GM12874 (cell line): ENCODE measurements at regions not wholly inside any gene's neighbourhood (a gene's known extent, or its start where the extent isn't known, plus 50 kb on each side); places are given as distances from the start of the nearest gene placed in this dataset.

Source experiments
- CTCF ChIP-seq: IDR thresholded peaks from 2 replicates; pipeline ENCODE4 v1.5.1; 2011; ENCODE audit warnings: low read depth, mild to moderate bottlenecking, control low read depth, low read length, moderate library complexity; ENCODE audit not compliant: insufficient read depth

DNA sequence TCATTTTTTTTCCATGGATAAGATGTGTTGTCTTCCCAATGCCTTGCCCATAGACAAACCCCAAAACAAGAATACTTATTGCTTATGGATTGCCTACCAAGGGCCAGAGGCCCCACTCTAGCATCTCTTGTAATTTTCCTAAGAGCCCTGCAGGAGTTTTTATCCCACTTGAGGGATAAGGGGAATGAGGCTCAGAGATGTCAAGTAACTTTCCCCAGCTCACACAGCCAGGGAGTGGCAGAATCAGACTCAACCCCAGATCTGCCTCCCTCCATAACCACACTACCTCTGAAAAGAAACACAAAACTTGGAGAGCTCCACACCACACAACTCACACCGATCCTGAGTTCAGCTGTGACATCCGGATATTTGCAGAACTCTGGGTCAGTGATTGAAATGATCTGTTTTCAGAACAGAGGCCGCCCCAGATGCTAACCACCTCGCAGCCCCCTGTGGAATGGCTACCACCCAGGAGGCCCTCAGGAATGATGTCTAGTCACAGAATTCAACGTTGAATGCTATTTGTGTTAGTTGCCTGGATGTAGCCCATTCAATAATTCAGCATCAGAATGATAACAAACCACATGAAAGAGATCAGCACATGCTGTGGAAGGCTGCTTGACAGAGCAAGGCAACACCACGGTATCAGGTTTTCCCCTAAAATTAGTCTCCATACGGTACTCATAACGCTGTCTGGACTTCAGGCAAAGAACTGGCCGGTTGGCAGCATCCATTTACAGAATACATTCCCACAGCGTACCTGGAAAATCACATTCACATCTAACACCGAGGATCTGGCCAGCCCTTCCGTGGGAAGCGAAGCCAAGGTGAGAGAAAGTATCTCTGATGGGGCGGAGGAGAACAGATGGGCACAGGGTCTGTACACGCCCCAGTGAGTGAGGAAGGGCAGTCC, 231.9 kb downstream of the TOMM20 start:
- TF ChIP-seq CTCF, result no peak

DNA sequence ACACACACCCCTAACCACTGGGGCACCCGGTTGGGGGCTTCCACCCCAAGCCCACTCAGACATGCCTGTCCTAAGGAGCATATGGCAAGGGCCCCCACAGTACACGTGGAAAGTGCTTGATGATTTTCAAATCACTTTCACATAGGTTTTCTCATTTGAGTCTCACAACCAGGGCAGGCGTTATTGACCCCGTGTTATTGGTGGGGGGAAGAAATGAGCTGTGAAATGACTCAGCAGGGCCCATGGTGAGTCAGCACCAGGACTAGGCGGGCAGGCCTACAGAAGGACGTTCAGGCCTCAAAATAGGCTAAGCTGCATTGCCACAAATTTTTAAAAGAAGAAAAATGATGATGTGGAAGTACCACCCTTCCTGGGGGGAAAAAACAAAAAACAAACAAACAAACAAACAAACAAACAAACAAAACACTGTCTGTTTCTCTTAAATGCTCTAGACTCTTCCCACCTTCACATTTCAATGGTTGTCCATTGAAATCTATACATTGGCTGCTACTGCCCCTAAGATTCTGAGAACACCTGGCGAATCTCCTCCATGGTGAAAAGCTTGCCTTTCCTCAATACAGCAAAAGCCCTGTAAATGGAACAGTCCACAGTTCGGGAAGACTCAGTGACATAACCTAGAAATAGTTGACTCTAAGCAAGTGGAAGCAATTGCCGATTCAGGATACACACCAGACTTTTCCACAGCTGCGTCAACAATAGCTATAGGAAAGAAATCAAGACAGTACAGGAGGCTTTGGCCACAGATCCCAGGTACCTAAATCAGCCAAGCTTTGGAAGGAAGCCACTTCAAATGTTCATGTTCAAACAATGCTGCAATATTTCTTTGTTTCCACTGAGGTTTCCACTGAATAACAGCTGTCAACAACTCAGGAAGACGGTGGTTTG, 234.7 kb downstream of the TOMM20 start:
- no peak for TF ChIP-seq CTCF

DNA sequence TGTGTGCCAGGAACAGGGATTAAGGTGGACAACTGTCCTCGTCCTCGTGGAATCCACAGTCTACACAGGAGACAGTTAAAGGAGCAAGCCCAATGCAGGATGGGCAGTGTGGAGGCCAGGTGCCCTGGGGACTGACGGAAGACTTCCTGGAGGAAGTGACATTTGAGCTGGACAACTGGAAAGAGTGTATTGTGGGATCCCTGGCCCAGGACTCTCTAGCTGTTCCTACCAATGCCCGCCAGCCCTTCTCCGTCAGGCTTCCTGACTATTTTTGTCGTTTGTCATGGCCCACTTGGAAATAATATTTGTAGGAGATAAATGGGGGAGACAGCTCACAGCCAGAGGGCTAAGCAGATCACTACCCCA, 235.3 kb downstream of the TOMM20 start:
- TF ChIP-seq CTCF, result no peak

DNA sequence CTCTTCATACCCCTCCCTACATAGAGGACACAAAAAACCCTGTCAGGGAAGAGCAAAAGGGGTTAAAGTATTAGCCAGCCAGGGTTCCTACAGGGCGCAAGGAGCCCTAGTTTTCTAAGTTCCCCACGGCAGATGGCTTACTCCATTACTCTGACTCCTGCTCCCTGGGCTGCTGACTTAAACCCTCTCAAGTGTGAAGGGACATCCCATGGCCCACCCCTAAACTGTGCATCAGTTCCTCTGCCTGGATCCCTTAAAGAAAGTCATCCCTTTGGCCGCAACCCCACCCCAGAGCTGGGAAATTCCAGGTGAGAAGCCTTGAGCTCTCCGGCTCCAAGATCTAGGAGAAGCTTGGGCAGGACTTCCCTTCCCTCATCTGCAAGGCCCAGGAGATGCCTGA, 236.0 kb downstream of the TOMM20 start:
- TF ChIP-seq CTCF, result no peak

DNA sequence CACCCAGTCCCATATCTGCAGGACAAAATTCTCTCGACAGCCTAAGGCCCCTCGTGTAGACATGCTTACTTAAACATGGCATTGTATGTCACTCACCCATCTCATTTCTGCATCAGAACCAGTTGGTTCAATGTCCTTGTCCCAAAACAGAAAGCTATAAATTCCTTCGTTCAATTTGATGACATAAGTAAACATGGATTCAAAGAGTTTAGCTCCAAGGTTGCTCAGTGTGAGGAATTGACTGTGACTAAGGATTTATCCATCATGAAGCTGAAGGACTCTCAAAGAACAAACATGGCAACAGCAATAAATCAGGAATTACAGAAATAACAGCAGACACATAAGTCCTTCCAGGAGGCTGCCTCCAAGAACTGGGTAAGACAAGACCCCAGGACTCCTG, 237.2 kb downstream of the TOMM20 start:
- no peak for TF ChIP-seq CTCF

DNA sequence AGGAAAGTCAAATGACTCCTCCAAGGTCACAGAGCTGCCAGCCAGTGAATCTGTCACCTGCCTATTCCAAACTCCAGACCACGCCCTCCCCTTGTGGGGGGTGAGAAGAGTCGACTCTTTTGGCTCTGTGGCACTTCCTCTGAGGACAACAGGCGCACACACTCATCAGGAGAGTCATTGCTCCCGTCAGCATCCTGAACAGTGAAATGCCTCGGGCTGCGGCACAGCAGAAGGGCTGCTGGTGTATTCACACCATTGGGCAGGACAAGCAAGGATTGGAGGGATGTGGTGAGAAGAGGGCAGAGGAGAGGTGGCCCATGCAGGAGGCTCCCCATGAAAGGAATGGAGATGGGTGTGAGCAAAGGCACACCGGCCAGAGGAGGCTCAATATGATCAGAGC, 239.0 kb downstream of the TOMM20 start:
- TF ChIP-seq CTCF, result no peak
